GM12874 (cell line): ENCODE measurements at regions not wholly inside any gene's neighbourhood (a gene's known extent, or its start where the extent isn't known, plus 50 kb on each side); places are given as distances from the start of the nearest gene placed in this dataset.

Experiments used
- TF ChIP-seq, protein P1 (sequence below): IDR thresholded peaks from 2 replicates; pipeline ENCODE4 v1.5.1; 2011; ENCODE audit warnings: low read depth, mild to moderate bottlenecking, control low read depth, low read length, moderate library complexity; ENCODE audit not compliant: insufficient read depth

- TF ChIP-seq, protein P1, sequence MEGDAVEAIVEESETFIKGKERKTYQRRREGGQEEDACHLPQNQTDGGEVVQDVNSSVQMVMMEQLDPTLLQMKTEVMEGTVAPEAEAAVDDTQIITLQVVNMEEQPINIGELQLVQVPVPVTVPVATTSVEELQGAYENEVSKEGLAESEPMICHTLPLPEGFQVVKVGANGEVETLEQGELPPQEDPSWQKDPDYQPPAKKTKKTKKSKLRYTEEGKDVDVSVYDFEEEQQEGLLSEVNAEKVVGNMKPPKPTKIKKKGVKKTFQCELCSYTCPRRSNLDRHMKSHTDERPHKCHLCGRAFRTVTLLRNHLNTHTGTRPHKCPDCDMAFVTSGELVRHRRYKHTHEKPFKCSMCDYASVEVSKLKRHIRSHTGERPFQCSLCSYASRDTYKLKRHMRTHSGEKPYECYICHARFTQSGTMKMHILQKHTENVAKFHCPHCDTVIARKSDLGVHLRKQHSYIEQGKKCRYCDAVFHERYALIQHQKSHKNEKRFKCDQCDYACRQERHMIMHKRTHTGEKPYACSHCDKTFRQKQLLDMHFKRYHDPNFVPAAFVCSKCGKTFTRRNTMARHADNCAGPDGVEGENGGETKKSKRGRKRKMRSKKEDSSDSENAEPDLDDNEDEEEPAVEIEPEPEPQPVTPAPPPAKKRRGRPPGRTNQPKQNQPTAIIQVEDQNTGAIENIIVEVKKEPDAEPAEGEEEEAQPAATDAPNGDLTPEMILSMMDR: no peak
Measured at GRCh38 chr16:86852135-86852534, 273.8 kb downstream of the FOXL1 start.

DNA sequence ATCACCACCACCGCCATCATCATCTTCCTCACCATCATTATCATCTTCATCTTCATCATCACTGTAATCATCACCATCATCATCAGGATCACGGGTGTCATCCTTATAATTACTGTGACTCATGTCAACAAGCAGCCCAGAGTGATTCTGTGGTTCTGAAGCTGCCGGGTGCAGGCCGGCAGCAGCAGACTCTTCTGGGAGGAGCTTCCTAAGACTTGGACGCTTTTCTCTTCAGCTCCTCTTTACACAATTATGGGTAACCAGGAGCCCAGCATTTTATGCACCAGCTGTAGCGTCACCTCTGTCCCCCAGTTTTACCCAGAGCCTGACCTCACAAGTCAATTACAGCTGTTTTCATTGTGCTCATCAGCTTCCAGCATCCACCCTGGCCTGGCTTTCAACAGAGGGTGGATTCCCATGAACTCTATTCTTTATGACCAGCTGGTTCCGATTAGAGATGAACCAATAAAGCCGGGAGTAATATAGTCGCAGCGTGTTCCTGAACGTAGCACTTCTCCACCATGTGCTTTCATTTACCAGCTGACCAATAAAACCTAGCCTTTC, 275.8 kb downstream of the FOXL1 start:
- TF ChIP-seq, protein P1: no peak

DNA sequence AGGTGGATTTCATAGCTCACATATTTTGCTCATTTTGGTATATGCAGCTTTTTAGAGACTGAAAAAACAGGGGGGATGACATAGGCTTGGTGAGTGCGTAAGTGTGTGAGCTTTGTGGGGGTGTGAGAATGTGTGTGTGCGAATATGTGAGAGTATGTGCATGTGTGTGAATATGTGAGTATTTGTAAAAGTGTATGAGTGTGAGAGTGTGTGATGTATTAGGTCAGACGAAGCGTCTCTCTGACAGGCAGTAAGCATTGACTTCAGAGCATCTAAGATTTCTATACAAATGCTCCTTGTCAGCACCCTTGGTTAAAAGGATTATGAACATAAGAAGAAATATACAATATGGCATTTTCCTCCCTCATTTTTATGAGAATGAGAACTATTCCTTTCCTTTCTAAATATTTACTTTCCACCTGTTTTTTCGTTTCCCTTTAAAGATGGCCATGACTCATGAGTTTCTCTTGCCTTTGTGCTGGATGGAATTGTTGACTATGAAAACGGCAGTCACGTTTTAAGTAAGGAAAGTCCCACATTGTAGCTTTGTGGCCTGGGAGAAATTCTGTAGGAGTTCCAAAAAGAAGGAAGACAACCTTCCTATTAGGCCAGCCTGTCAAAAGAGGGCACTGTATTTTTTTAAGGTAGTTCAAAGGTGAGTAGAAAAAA, 276.4 kb downstream of the FOXL1 start:
- TF ChIP-seq, protein P1: no peak

GRCh38 chr16:86856946-86857586, 278.7 kb downstream of the FOXL1 start:
- TF ChIP-seq, protein P1: no peak

DNA sequence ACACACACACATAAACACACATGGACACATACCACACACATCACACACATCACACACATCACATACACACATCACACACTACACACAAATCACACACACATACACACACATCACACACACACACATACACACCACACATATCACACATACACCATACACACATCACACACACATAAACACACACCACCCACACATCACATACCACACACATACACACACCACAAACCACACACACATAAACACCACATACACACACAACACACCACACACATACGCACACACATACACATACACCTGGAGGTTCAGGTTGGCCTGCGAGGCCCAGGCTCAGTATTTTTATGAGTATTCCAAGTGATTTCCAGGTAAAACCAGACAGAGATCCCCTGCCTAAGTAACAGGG, 279.5 kb downstream of the FOXL1 start:
- TF ChIP-seq, protein P1: no peak

DNA sequence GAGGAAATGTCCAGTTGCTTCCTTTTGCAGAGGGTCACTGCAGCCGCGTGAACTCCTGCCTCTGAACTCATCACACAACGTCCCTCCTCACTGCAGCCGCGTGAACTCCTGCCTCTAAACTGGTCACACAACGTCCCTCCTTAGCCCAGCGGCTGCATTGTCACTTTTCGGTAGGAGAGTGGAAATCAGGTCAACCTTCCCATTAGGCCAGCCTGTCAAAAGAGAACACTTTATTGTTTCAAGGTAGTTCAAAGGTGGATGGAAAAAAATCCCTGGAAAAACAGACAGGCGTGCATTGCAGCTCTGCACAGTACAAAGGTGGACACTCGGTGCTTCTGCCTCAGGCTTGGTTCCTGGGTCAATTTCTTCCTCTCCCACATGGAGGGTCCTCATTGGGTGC, 280.2 kb downstream of the FOXL1 start:
- TF ChIP-seq, protein P1: no peak

DNA sequence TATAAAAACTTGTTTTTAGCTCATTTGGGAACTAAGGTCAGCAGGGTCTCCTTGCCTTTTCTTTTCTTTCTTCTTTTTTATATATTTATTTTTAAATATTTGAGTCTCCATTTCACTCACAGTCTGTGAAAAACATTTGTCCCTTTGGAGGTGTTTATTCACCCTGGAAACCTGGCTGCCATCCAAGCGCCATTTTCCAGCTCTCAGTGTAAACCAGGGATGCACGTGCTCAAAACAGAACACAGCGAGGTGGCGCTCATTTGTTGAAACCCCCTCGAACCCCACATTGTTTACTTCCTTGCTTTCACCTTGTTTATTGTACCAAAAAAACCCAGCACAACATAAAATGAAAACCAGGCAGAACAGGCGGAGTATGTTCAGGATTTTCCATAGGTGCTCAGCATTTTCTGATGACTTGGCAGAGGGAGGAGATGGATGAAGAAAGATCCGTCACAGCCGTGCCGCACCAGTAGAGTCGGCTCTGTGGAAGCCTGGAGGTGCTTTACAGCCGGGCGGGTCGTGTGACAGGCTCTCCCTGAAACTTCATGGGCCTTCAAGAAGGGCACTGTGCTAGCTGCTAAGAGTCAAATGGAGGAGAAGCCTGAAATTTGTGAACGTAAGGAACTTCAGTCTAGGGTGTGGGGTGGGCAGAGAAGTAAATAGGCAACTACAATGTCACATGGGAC, 284.4 kb downstream of the FOXL1 start:
- TF ChIP-seq, protein P1: no peak
